Activated CD4-positive, CD25-positive, alpha-beta regulatory T cell (primary cell): ENCODE measurements at regions not wholly inside any gene's neighbourhood (a gene's known extent, or its start where the extent isn't known, plus 50 kb on each side); places are given as distances from the start of the nearest gene placed in this dataset.

Experiments
- DNase-seq, 4 experiments: peaks; one replicate each; lab custom pipeline; 2025; lab: John Stamatoyannopoulos, UW

DNA sequence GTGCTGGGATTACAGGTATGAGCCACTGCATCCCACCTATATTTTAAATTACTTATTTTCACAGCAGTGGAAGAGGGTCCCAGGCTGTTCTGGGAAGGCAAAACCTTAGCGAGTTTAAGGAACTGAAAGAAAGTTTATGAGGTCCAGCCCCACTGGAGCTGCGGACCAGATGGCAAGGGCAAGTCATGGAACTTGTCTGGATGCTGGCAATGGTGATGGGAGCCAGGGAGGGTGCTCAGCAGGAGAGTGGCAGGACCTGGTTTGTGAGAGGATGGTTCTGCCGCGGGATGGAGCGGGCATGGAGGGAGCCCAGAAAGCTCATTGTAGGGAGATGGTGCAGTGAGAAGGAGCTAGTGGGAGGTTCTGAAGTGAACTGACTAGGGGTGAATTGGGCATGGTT, 50.6 kb upstream of the SLC45A1 start:
- no peak for DNase-seq

GRCh38 chr1:8266436-8267165, 51.3 kb upstream of the SLC45A1 start:
- DNase-seq: no peak

DNA sequence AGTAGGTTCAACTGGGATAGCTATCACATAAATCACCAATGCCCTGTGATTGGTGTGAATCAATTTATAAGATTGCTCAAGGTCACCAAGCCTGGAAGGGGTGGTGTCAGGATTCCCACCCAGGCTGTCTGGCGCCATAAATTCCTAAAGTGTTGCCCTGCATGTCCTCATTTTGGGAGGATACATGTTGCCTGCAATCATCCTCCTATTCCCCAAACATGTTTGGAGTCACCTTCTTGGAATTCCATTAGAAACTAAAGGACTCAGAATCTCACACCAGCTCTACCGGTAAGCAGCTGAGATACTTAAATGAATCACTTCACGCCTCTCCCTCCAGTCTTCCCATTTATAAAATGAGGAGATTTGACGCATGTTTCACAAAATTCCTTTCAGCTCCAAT, 54.1 kb upstream of the SLC45A1 start:
- no peak for DNase-seq

GRCh38 chr1:8261398-8261762, 56.5 kb upstream of the SLC45A1 start:
- DNase-seq: no peak

GRCh38 chr1:8259498-8260290, 58.2 kb upstream of the SLC45A1 start:
- DNase-seq: no peak

DNA sequence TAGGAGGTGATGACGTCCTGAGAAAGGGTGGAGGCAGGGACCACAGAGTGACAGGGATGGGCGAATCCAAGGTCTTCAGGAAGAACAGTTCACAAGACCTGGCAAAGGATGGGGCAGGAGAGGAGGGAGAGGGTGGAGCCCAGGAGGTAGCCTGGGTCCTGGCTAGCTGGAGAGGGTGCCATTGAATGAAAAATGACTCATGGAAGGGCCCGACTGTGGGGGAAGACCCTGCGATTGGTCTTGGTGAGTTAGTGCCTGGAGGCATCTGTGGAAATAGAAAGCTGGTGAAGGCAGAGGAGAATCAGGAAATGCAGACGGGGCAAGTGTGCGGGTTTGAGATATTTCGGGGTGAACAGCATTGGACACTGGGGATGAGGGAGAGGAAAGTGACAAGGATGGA, 60.3 kb upstream of the SLC45A1 start:
- no peak for DNase-seq

DNA sequence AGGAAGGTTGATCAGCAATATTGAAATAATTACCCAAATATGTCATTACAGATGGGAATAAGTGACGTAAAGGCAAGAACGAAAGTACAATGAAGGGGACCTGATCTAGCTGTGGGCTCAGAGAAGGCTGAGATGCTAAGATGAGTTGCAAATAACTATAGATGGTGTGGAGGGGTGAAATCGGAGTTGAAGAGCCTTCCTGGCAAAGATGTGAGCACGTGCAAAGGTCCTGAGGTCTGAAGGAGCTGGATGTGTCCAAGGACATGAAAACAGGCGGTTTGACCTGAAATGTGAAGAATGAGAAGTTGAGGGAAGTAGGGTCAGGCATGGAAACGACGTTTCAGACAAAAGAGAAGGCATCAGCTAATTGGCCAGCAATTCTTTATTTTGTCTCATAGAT, 61.6 kb upstream of the SLC45A1 start:
- no peak for DNase-seq

GRCh38 chr1:8255712-8256111, 62.2 kb upstream of the SLC45A1 start:
- no peak for DNase-seq

- DNase-seq: no peak
Observed at GRCh38 chr1:8252266-8252951, 65.5 kb upstream of the SLC45A1 start.

DNA sequence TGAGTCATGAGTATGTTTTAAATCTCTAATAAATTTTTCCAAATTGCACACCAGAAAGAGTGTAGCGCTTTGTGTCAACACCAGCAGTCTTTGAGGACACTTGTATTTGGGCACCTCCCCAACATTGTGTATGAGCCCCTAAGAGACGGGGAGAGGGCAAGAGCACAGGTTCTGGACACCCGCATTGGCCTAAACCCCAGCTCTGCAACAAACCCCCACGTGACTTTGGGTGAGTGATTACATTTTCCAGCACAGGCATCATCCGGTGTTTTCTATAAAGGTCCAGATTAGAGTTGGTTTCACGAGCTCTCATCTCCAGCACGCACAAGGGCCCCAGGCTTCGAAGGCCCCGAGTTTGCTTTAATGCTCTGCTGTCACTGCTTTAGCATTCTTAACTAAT, 66.3 kb upstream of the SLC45A1 start:
- no peak for DNase-seq

DNA sequence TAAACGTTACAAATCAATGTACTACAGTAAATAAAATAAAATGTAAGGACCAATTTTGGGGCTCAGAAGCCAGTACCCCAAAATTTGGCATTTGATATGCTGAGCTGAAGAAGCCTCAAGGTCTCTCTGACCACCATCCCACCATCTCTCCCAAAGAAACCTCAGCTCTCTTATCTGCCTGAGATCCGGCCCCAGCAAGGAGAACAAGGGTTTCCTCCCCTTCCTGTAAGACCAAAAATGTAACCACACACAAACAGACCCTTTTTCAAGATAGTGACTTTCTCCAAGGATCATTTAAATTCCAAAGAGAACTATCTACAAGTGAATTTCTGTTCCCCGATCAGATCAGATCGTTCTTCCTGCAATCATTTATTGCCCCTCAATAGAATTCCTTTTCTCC, 68.1 kb upstream of the SLC45A1 start:
- no peak for DNase-seq

DNA sequence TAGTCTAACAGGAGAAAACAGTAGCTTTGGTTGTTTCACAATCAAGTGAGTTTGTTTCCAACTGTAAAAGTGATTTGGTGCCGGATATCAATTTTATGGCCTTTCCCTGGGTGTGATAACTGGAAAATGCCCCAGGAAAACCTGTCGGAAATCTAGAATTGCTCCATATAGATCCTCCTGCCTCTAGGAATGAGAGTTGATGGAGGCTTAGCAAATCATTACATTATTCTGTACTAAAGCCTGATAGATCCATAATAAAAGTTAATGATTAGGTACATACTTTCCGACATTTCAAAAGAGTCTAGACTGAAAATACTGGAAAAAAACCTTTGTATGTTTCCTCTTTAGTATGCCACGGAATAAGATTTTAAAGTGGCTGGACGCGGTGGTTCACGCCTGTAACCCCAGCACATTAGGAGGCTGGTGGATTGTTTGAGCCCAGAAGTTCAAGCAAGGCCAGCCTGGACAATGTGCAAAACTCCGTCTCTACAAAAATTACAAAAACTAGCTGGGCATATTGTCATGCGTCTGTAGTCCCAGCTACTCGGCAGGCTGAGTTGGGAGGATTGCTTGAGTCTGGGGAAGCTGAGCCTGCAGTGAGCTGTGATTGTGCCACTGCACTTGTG, 70.0 kb upstream of the SLC45A1 start:
- no peak for DNase-seq

- DNase-seq: no peak
Observed at GRCh38 chr1:8244304-8244703, 73.6 kb upstream of the SLC45A1 start.

DNA sequence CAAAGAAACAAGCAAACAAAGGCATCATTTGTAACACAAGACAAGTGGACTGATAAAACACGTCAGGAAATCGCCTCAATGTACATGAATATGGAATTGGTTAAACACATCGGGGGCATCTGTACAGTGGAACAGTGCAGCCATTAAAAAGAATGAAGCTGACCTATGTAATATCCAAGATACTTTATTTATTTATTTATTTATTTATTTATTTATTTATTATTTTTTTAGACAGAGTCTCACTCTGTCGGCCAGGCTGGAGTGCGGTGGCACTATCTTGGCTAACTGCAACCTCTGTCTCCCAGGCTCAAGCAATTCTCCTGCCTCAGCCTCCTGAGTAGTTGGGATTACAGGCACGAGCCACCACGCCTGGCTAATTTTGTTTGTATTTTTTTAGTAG, 75.4 kb upstream of the SLC45A1 start:
- DNase-seq: no peak

- DNase-seq: no peak
Observed at GRCh38 chr1:8241417-8242014, 76.4 kb upstream of the SLC45A1 start.

DNA sequence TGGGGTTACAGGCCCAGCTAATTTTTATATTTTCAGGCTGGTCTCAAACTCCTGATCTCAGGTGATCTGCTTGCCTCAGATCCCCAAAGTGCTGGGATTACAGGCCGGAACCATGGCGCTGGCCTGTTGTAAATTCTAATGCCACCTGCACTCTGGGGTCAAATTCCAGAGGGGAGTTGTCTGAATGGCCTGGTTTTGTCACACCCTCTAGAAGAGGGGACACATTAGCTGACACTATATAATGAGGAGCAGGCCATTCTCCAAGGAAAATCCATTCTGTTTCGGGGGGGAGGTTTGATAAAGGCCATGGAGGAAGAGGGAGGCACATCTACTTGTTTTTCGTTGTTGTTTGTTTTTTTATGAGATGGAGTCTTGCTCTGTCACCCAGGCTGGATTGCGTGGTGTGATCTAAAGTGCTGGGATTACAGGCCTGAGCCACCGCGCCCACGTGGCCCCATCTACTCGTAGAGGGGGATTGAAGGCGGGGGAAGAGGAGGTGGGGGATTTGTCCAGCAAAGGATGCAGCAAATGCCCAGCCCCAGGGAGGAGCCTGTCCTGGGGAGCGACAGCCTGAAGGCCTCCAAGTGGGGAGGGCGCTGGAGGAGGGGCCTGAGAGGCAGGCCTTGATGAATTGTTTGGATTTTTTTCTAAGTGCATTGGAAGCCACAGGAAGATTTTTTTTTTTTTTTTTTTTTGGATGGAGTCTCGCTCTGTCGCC, 78.4 kb upstream of the SLC45A1 start:
- no peak for DNase-seq

DNA sequence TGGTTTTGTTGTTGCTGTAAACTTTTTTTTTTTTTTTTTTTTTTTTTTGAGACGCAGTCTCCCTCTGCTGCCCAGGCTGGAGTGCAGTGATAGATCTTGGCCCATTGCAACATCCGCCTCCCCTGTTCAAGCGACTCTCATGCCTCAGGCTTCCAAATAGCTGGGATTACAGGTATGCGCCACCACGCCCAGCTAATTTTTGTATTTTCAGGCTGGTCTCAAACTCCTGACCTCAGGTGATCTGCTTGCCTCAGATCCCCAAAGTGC, 78.9 kb upstream of the SLC45A1 start:
- DNase-seq: no peak

GRCh38 chr1:8238141-8239038, 79.5 kb upstream of the SLC45A1 start:
- DNase-seq: no peak

- no peak for DNase-seq
Observed at GRCh38 chr1:8232036-8232757, 85.7 kb upstream of the SLC45A1 start.

DNA sequence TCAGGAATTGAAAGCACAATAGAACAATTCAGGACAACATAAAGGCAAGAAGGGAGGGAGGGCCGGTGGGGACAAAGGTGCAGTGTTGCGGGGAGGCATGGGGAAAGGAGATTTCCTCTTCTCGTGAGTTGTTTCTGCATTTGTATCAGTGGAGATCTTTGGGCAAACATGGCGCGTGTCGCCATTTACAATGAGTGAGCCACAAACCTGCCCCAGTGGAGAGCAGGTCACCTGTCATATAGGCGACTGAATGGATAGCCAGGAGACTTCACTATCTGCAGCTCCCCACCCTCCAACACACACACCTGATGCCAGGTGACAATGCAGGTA, 87.7 kb upstream of the SLC45A1 start:
- no peak for DNase-seq
